HCEC 1CT (cell line): ENCODE measurements at regions not wholly inside any gene's neighbourhood (a gene's known extent, or its start where the extent isn't known, plus 50 kb on each side); places are given as distances from the start of the nearest gene placed in this dataset.
"Not testable (repeated sequence)": the region's sequence is repeated elsewhere in the genome, so short reads cannot be mapped to it uniquely, and the experiment has no call there.

Source experiments
- DNase-seq: peaks from one replicate; pipeline ENCODE4 v3.0.0-alpha.2; 2017

DNA sequence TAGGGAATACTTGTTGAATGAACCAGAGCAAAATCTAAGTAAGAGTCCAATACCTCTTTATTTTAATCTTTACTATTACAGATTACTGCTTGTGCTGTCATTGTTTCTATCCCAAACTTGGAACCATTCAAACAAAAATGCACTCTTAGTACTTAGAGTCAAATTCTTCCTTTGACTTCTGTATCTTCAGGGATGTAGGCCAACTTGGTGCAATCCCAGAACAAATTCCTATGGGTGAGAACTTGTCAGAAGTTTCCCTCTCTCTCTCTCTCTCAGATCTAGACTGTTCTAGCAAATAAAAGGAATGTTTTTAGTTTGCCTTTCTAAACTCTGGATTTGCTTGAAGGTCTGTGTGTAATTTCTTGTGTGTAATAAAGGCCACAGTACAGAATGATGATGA lies 329.0 kb upstream of the TMTC4 start:
- no peak for DNase-seq

DNA sequence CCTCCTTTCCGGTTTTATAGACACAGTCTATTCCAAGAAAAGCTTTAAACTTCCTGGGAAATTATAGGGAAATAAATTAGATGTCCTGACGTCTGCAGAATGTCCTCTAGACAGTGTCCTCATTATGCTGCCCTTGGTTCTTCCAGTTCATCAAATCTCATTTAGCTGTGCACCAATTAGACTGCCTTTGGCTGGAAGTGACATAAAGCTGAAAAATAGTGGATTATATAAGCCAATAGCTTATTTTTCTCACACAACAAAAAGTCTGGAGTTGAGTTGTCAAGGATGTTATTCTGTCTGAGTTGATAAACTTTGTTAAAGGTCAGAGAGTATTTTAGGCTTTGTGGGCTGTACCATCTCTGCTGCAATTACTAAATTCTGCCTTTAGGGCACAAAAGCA lies 314.8 kb upstream of the TMTC4 start:
- no peak for DNase-seq

GRCh38 chr13:100988921-100989320 lies 314.3 kb upstream of the TMTC4 start:
- DNase-seq, result no peak

DNA sequence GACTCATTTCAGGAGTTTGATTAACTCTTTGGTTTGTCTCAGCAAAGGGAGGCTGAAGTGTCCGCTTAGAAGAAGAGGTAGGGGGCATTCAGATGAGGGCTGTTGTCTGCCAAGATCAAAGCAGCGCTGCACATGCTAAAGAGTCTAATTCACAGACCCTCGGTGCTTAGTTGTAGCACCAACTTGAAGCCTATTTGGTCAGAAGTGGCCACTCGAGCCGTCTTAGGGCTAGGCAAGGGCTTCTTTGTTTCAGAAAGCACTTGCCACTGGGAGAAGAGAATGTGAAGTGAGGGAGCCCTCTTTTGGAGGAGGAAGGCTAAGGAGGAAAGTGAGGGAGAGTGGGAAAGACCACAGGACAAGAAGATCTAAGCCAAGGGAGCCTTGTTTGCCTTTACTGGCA lies 313.4 kb upstream of the TMTC4 start:
- no peak for DNase-seq

DNA sequence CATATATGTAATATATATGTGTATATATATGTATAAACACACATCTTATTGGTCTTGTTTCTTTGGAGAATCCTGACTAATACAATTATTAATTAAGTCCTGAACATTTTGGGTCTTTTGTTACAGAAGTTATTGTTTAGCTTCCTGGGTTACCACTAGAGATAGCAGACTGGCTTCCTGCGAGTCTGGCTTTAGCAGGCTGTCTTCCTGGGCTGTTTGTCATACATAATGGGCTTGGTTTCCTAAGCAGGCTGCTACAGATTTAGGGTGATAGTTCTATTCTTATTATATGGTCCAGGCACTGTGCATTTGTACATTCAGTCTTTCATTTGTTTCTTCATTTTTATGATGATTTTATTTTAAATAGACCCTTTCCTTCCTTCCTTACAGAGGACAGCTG lies 312.0 kb upstream of the TMTC4 start:
- no peak for DNase-seq

GRCh38 chr13:100984085-100984705 lies 309.6 kb upstream of the TMTC4 start:
- DNase-seq, result no peak

- no peak for DNase-seq
Measured at GRCh38 chr13:100983111-100983510, 308.5 kb upstream of the TMTC4 start.

DNA sequence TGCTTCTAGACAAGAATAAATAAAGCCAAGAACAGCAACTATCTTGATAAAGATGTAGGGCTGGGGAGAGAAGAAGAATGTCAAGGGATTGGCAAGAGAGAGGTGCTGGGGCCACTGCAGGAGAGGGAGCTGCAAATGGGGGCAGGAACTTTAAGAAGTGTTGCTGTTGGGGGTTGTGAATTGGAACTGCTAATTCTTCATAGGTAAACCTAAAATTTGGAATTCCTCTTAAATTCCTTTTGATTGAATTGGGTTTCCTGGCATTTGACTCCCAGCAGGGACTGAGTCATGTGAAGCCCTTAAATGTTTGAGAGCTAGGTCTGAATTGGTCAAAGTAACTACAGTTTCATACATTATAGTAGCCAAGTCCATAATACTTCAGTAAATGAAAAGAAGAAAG lies 305.6 kb upstream of the TMTC4 start:
- DNase-seq, result no peak

- DNase-seq, result no peak
Measured at GRCh38 chr13:100977841-100978240, 303.2 kb upstream of the TMTC4 start.

DNA sequence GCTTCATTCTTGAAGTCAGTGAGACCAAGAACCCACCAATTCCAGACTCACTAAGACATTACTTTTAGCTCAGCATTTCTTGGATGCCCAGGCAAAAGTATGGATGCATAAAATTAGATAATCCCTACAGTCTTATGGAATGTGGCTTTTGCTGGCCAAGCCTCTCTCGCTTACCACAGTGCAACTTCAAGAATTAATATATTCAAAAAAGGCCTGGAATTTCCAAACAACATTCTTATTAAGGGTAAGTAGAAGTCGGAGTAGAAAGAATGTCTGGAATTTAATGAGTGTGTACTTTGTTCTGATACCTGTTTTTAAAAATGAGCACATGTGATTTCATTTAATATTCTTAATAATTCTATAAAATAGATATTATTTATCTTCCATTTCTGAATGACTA lies 302.4 kb upstream of the TMTC4 start:
- DNase-seq, result no peak

DNA sequence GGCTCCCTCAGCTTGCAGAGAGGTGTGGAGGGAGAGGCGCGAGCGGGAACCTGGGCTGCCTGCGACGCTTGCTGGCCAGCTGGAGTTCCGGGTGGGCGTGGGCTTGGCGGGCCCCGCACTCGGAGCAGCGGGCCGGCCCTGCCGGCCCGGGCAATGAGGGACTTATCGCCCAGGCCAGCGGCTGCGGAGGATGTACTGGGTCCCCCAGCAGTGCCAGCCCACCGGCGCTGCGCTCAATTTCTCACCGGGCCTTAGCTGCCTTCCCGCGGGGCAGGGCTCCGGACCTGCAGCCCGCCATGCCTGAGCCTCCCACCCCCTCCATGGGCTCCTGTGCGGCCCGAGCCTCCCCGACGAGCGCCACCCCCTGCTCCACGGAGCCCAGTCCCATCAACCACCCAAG lies 301.1 kb upstream of the TMTC4 start:
- DNase-seq, result not testable (repeated sequence)

DNA sequence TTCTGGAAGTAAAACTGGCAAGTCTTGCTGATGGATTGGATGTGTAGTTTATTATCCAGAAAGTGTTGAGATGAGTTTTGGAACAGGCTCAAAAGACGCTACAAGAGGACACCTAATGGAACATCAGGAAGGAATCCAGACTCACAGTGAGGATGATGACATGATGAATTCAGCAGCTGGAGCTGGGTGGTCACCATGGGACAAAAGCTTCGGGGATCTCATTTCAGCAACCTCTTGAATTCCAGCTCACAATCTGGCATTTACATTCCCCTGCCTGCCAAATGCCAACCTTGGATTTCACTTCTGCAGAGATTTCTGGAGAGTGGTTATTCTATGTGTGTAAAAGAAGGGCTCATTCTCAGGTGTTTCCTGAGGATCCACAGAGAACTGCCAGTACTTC lies 288.0 kb upstream of the TMTC4 start:
- no peak for DNase-seq

- DNase-seq, result no peak
Measured at GRCh38 chr13:100961186-100961585, 286.6 kb upstream of the TMTC4 start.

DNA sequence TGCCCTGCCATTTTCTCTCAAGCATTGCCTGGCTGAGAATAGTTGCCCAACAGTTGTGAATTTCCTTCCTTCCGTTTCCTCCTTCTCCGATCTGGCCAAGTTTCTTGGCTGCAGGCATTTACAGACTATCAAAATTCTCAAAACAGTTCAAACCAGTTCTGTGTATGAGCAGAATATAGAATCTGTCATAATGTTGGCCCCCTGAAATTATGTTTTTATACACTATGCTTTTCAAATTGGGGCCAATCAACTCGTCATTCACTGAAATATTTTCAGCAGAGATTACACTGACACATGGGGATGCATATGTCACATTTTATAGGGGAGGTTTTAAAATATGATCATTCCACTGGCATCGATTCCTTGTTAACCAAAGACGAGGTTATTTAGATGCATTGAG lies 284.2 kb upstream of the TMTC4 start:
- DNase-seq, result no peak

DNA sequence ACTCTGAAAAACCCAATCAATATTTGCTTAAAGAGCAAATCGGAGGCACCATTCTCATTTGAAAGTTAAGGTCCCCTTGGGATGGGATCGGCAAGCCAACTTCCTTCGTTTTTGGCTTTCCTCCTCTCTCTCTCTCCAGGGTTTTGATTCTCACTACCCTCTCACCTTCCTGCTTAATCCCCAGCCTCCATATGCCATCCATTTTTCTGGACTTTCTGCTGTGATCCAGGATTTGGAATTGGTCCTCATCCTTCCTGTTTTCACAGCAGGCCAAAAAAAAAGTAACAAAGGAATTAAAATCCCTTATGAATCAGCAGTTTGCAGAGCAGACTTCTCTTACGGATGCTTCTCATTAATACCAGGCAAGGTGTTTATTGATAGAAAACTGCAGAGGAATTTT lies 283.1 kb upstream of the TMTC4 start:
- no peak for DNase-seq

- DNase-seq, result no peak
Measured at GRCh38 chr13:100954430-100955305, 280.1 kb upstream of the TMTC4 start.

DNA sequence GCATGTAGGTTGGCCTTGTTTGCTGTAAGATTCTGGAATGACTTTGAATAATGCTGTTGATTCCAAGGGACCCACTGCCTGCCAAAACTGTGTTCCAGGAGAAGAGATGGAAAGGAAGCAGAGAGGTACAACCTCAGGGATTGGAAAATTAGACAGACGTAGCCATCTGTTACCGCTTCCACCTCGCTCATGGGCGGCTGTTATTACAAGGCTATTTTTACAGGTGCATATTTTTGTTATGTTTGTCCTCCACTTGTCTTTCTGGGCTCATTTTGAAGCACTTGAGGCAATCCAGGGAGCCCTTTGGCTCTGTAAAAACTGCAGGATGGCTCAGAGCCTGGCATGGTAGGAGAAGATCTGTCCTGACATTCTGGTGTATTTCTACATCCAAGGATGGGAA lies 276.4 kb upstream of the TMTC4 start:
- DNase-seq, result no peak

- DNase-seq, result not testable (repeated sequence)
Measured at GRCh38 chr13:100948937-100949336, 274.3 kb upstream of the TMTC4 start.

GRCh38 chr13:100946588-100946987 lies 272.0 kb upstream of the TMTC4 start:
- no peak for DNase-seq

GRCh38 chr13:100944791-100945345 lies 270.3 kb upstream of the TMTC4 start:
- no peak for DNase-seq

GRCh38 chr13:100942742-100943141 lies 268.1 kb upstream of the TMTC4 start:
- no peak for DNase-seq

DNA sequence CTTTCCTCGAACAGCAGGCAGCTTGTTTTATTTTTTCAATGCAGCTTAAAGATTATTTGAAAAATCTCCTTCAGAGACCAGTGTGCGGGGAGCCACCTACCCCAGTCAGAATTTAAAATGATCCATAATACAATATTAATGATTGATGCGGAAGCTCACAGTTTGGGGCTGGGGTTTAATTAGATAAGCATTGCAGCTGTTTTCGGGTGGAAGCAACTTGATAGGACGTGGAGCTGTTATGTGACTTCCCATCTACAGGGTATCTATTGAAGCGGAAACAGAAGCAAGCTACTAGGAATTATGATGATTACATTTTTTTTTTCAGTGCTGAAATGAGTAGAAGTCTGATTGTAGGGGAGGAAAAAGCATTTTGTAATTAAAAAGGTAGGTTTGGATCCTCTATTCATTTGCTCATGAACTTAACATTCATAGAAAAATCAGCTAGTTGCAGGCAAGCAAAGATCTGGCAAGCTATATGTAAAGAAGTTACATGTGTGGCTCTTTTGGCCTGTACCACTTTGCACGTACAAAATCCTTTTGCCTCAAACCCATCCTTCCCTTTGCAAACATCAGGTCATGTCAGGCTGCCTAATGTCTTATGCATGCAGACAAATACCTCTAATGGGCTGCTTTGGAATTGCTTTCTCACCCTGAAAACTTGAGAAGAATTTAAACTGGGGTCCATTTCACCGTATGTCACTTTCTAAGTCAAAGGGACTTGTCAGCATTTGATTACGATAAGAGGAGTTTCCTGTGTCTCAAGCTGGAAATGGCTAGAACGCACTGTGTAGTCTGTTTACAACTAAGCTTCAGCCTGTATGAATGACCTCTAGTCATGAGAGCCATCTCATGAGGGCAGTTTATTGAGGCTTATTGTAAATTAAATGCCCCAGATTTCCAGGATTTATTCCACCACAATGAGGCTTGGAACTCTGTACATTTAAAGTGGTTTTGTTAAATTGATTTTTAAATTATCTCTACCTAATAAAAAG lies 267.1 kb upstream of the TMTC4 start:
- no peak for DNase-seq

GRCh38 chr13:100940658-100941057 lies 266.1 kb upstream of the TMTC4 start:
- no peak for DNase-seq
